H54 (cell line): ENCODE measurements at regions not wholly inside any gene's neighbourhood (a gene's known extent, or its start where the extent isn't known, plus 50 kb on each side); places are given as distances from the start of the nearest gene placed in this dataset.

Experiments used
- DNase-seq: peaks from one replicate; pipeline ENCODE4 v3.0.0; 2011; ENCODE audit warnings: low spot score, mixed read lengths; ENCODE audit not compliant: insufficient read length
- FAIRE-seq: peaks from 3 replicates; lab custom pipeline; 2011; peaks lifted over from hg19 to GRCh38; lab: Jason Lieb, UNC
- POLR2A ChIP-seq: IDR thresholded peaks from 2 replicates; pipeline ENCODE4 v1.6.1; 2011; ENCODE audit warnings: low read depth, mild to moderate bottlenecking, low read length

DNA sequence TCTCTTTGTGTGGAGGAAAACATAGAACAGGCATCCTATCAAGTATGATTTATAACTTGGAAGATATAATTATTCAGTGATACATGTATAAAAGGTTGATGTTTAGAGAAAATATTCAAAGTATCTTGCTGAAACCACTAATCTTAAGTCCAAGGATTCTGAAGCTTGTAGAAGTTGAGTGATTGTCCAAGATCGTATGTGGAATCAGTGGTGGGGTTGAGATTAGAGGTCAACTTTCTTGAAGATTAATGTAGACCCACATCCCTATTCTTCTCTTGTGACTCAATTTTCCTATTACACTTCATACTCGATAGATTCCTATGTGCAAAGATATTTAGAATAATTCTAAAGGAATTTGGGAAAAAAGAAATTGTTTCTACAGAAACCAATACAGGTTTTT lies 1565.9 kb upstream of the ACVR2A start:
- FAIRE-seq, result no peak
- no peak for DNase-seq
- TF ChIP-seq POLR2A, result no peak

DNA sequence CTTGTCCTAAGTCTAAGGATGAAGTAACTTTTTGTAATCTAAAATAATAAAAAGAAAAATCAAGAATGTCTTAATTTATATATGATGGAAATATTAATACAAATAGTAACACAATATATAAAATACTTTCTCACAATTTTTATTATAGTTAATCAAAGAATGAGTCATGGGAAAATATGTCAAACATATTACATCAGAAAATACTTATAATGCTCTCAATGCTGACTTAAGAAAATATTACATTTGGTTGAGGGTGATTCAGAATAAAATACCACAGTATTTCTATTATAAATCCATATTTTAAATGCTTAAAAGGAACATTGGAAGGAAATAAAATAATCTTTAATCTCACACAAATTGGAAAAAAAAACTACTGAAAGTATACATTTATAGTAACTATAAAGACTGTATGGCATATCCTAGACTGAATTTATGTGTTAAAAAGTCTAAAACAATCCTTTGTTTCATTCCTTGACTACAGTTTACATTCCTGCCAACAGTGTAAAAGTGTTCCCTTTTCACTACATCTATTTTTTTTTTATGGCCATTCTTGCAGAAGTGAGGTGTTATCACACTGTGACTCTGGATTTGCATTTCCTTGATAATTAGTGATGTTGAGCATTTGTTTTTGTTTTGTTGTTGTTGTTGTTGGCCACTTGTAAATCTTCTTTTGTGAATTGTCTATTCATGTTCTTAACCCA lies 1573.5 kb upstream of the ACVR2A start:
- FAIRE-seq (no peak), DNase-seq (no peak)
- no peak for TF ChIP-seq POLR2A

DNA sequence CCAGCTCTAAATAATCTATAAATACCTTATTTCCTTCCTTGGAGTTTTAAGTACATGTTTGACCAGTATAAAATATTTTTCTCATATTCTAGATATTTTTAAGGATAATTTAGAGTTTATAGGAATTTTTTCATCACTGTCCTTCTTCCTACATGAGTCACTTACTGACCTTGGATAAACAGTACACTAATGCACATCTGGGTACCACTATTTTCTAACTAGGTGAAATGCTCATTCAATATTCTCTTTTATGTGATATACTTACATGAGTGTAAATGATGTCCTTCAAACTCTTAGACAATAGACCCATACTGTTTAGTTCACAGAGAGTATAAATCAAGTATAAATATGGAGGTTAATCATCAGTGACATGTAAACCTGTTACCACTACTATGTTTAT lies 1574.2 kb upstream of the ACVR2A start:
- FAIRE-seq, result no peak
- TF ChIP-seq POLR2A, result no peak
- DNase-seq, result no peak

DNA sequence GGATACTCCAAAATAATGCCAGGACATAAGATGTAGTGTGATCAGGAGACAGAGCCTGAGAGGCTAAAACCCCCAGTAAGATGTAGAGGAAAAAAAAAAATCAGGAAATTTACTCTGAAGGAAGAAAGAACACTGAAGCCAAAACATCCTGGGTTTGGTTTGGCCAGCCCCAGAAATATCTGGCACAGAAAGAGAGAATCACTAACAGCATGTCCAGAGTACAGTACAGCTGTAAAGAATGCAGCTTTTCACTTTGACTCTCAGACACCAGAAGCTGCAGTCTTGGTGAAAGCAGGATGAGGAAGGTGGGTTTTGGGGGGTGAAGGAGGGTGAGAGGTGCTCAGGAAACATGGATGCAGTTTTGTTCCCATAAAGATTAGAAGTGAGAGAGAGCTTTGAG lies 1577.7 kb upstream of the ACVR2A start:
- no peak for TF ChIP-seq POLR2A
- DNase-seq (no peak), FAIRE-seq (no peak)

DNA sequence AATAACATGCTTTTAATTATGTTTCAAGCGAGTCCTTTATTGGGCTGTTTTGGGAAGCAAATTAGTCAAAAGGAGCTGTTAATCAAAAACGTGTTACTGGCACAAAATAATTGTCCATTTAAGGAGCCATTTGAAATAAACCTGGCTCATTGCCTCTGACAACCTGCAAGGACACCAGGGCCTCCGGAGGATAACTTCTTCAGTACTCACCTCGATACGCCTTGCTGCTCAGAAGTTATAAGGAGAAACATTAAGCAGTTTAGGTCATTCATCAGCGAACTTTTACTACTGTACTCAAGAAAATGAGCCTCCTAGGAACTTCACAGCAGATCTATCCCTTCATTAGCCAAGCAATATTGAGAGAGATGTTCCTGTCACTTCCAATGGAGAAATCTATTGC lies 1579.2 kb upstream of the ACVR2A start:
- DNase-seq (no peak), FAIRE-seq (no peak)
- no peak for TF ChIP-seq POLR2A

DNA sequence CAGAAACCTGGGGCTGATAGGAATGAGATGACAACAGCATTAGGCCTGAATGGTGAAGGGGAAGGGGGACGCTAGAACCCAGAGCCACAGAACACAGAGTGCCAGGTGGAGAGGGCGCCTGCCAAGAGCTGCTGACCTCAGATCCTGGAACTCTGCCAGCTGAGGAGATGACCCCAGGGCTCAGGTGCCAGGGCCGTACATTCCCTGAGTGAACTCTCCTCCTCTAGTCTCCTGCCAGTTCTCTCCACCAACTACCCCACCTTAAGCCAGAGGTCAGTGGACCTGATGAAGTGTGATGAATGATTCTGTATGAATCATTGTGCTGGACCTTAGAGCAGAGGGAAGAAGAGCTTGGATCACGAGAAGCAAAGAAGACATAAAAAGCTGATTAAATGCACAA lies 1582.2 kb upstream of the ACVR2A start:
- FAIRE-seq (no peak), DNase-seq (no peak)
- no peak for TF ChIP-seq POLR2A

DNA sequence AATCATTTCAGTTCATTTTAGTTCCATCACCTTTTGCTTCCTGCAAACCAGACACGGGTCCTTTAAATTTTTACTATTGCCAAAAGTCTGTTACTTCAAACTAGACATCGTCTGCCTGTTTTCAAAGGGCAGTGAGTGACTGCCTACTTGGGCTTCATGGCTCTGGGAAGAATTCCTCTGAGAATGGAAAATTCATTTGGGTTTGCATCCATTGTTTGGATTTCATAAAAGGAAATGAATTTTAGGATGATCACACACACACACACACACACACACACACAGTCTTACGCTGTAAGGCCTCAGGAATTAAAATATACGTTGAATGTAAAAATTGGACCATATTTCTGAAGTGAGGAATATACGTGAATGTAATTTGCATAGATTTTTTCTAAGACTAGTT lies 1584.3 kb upstream of the ACVR2A start:
- DNase-seq (no peak), FAIRE-seq (no peak)
- TF ChIP-seq POLR2A, result no peak

DNA sequence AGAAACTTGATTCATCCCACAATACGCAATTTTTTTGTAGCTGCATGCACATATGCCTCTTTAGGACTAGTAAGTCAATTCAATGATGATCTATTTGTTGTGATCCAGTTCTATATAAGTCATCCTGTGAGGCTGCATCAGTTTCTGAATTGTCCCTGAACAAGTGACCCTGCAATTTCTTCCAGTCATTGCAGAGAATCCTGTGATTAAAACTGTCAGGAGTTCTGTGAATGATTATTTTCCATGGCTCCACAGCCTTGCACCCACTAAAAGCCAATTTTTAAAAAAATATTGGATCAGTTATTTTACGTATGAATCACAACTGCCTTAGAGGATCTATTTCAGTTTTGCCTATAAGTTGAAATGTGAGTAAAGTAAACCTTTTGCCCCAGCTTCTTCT lies 1585.0 kb upstream of the ACVR2A start:
- no peak for TF ChIP-seq POLR2A
- FAIRE-seq (no peak), DNase-seq (no peak)

DNA sequence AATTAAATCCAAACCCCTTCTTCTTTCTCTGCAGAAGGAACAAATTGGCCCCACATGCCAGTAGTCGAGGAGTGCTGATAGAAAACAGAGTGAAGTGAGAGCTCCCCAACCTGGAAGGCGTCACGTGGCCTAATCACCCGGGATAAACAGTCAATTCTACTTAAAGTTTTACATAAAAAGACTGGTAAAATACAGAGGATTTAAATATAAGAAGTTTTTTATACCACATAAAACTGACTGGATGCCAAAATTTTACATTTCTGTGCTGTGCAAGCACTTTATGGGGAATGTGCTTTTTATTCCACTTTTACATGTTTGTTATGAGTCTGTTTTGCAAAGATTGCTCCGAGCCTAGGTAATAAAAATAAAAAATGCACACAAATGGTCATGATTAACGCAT lies 1586.8 kb upstream of the ACVR2A start:
- no peak for DNase-seq
- TF ChIP-seq POLR2A, result no peak
- no peak for FAIRE-seq

DNA sequence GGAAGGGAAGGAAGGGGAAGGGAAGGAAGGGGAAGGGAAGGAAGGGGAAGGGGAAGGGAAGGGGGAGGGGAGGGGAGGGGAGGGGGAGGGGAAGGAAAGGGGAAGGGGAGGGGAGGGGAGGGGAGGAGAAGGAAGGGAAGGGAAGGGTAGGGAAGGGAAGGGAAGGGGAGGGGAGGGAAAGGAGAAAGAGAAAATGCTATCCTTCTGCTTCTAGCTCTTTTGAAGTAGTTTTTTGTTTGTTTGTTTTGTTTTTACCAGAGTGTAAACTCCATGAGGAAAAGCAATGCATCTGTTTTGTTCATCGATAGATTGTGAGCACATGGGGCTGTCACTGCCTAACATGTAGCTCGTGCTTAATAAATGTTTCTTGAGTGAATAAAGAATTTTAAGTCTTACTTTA lies 1592.7 kb upstream of the ACVR2A start:
- TF ChIP-seq POLR2A, result no peak
- DNase-seq (no peak), FAIRE-seq (no peak)

DNA sequence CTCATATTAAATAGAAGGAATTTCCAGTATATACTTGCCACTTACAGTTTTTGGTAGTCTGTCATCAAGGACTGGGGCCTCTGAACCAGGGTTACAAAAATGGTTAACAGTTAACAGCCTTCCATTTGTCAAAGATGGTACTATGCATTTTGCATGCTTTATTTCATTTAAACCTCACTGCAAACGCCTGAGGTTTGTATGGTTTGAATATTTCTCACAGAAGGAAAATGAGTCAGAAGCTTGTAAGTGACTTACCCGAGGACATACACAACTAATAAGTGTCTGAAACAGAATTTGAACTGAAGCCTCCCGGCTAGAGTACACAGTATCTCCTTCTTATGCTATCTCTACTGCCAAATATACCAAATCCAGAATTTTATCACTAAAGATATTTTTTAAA lies 1593.5 kb upstream of the ACVR2A start:
- FAIRE-seq (no peak), DNase-seq (no peak)
- TF ChIP-seq POLR2A, result no peak

DNA sequence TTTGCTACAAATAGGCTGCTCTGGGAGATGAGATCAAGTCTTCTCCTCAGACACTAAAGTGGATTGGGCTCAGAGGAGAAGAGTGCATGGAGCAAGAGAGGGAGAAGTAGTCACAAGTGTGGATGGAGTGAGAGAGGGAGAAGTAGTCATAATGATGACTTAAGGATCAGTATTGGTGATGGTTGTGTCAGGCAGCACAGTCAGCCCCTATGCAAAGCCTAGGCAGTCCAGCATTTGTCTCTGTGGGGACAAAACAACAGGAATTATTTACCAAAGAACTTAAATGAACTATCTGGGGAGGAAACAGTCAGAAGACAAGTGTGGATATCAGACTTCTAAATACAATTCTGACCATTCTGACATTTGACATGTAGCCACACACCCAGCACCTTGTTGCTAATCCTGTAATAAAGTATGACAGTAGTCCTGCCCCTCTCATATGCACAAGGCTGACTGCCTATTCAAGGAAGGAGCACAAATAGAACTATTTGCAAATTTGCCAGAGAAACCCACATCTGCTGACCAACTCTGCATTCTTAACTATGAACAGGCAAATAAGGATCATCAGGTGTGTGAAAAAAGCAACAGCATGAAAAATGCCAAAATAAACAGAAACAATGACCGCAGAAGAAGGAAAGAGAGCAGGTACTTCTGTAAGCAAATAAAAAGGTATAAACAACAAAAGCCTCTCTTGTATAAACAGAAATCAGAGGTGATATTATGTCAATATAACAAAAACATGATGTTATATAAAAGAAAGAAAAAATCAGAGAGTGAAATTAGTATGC lies 1597.9 kb upstream of the ACVR2A start:
- no peak for TF ChIP-seq POLR2A
- FAIRE-seq (peak; percentile 36), DNase-seq (no peak)

DNA sequence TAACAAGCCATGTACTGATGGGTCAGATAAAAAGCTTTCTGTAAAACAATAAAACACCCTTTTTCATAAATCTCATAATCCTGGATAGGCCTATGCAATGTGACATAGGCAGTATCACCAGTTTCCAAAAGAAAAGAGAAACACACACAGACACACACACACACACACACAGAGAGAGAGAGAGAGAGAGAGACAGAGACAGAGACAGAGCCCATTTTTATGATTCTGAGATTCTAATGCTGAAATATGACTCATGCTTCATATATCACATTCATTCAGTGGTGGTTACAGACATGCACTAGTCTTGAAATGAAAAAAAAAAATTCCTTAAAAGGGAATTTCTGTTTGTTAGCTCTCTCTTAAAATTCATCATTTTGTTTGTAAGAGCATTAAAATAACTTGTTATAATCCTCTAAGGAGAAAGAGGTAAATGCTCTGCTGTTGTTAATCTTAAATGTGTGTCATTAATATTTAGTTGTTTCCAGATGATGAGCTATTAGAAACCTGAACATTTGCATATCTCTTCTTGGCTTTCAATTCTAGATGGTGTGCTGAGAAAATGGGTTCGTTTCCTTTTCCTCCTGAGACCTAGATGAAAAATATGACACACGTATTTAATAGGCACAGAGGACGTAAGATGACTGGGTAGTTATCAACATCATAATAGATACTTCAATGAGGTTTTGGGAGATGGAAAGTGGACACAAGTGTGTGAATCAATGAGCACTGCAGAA lies 1598.7 kb upstream of the ACVR2A start:
- DNase-seq (no peak), FAIRE-seq (peak; percentile 83)
- TF ChIP-seq POLR2A, result no peak

DNA sequence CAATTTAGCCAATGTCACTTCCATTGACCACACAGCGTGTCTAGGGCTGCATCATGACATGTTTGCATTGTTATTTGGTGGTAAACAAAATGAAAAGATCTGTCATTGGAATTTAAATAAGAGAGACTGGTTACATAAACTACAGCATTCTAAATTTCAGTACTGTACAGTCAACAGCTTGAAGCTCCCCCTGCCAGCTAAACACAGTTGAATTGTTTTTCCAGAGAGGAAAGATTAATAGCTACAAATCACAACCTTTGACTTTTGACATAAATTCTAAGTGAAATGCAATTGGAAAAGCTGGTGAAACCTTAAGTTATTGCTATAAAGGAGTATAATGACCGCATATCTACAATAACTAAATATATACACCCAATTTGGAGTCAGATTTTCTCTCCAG lies 1600.0 kb upstream of the ACVR2A start:
- no peak for TF ChIP-seq POLR2A
- FAIRE-seq (no peak), DNase-seq (no peak)
